GM21786 (cell line): ENCODE measurements at regions not wholly inside any gene's neighbourhood (a gene's known extent, or its start where the extent isn't known, plus 50 kb on each side); places are given as distances from the start of the nearest gene placed in this dataset.
"Not testable (repeated sequence)": the region's sequence is repeated elsewhere in the genome, so short reads cannot be mapped to it uniquely, and the experiment has no call there.

Experiments used
- ATAC-seq: cut with Tn5 transposase; IDR thresholded peaks from one replicate; pipeline ENCODE4 v1.9.1; 2021; ENCODE audit not compliant: unreplicated experiment

- ATAC-seq: no peak
Observed at GRCh38 chr6:119834418-119834817, 484.9 kb upstream of the MAN1A1 start.

GRCh38 chr6:119832411-119832810 is 482.9 kb upstream of the MAN1A1 start:
- ATAC-seq: no peak

GRCh38 chr6:119830494-119831295 is 481.1 kb upstream of the MAN1A1 start:
- ATAC-seq: no peak

- no peak for ATAC-seq
Observed at GRCh38 chr6:119830069-119830468, 480.5 kb upstream of the MAN1A1 start.

GRCh38 chr6:119829499-119829898 is 479.9 kb upstream of the MAN1A1 start:
- ATAC-seq: not testable (repeated sequence)

- no peak for ATAC-seq
Observed at GRCh38 chr6:119829006-119829405, 479.4 kb upstream of the MAN1A1 start.

- ATAC-seq: no peak
Observed at GRCh38 chr6:119821380-119821779, 471.8 kb upstream of the MAN1A1 start.

- no peak for ATAC-seq
Observed at GRCh38 chr6:119818876-119819275, 469.3 kb upstream of the MAN1A1 start.

GRCh38 chr6:119814609-119815400 is 465.2 kb upstream of the MAN1A1 start:
- ATAC-seq: no peak

GRCh38 chr6:119802464-119802863 is 452.9 kb upstream of the MAN1A1 start:
- no peak for ATAC-seq

- no peak for ATAC-seq
Observed at GRCh38 chr6:119801056-119801455, 451.5 kb upstream of the MAN1A1 start.

GRCh38 chr6:119800526-119800925 is 451.0 kb upstream of the MAN1A1 start:
- no peak for ATAC-seq

- ATAC-seq: no peak
Observed at GRCh38 chr6:119799596-119800509, 450.3 kb upstream of the MAN1A1 start.

GRCh38 chr6:119791736-119792135 is 442.2 kb upstream of the MAN1A1 start:
- ATAC-seq: no peak

GRCh38 chr6:119781365-119781764 is 431.8 kb upstream of the MAN1A1 start:
- ATAC-seq: no peak

GRCh38 chr6:119768201-119768600 is 418.6 kb upstream of the MAN1A1 start:
- ATAC-seq: no peak

GRCh38 chr6:119764927-119765681 is 415.5 kb upstream of the MAN1A1 start:
- no peak for ATAC-seq

GRCh38 chr6:119760046-119760445 is 410.5 kb upstream of the MAN1A1 start:
- no peak for ATAC-seq

GRCh38 chr6:119758385-119758784 is 408.8 kb upstream of the MAN1A1 start:
- no peak for ATAC-seq

GRCh38 chr6:119757467-119757866 is 407.9 kb upstream of the MAN1A1 start:
- no peak for ATAC-seq
